ENCODE measurements at regions not wholly inside any gene's neighbourhood (a gene's known extent, or its start where the extent isn't known, plus 50 kb on each side); places are given as distances from the start of the nearest gene placed in this dataset.

GRCh38 chr21:38899277-38899947 lies 93.7 kb downstream of the ETS2 start:
- TF ChIP-seq EZH2 (optimal IDR thresholded peaks at IDR 0.05; ENCODE audit: low read depth, low read length) (no peak), CTCF (IDR thresholded peaks at IDR 0.05; ENCODE audit: low read length) (no peak)

Measured in MM.1S (cell line).